GM10248 (cell line): ENCODE measurements at regions not wholly inside any gene's neighbourhood (a gene's known extent, or its start where the extent isn't known, plus 50 kb on each side); places are given as distances from the start of the nearest gene placed in this dataset.

Experiments
- CTCF ChIA-PET: fragments of 300-600 bp; sonication (Branson Sonifier 250); formaldehyde crosslinking; extraction: SDS; loops from one replicate; lab custom pipeline; 2021; ENCODE audit warnings: antibody characterized with exemption; lab: Yijun Ruan, JAX
- POLR2A ChIA-PET: fragments of 350-650 bp; sonication (Branson Sonifier 250); formaldehyde crosslinking; extraction: SDS; loops from one replicate; lab custom pipeline; 2020; ENCODE audit warnings: antibody characterized with exemption; lab: Yijun Ruan, JAX
- DNase-seq: peaks from one replicate; pipeline ENCODE4 v3.0.0; 2012; ENCODE audit errors: extremely low spot score
- TF ChIP-seq, protein P1 (sequence below): IDR thresholded peaks from 2 replicates; pipeline ENCODE4 v1.5.1; 2012; ENCODE audit warnings: mild to moderate bottlenecking, low read depth; ENCODE audit errors: extremely low read depth, missing control alignments, control extremely low read depth

DNA sequence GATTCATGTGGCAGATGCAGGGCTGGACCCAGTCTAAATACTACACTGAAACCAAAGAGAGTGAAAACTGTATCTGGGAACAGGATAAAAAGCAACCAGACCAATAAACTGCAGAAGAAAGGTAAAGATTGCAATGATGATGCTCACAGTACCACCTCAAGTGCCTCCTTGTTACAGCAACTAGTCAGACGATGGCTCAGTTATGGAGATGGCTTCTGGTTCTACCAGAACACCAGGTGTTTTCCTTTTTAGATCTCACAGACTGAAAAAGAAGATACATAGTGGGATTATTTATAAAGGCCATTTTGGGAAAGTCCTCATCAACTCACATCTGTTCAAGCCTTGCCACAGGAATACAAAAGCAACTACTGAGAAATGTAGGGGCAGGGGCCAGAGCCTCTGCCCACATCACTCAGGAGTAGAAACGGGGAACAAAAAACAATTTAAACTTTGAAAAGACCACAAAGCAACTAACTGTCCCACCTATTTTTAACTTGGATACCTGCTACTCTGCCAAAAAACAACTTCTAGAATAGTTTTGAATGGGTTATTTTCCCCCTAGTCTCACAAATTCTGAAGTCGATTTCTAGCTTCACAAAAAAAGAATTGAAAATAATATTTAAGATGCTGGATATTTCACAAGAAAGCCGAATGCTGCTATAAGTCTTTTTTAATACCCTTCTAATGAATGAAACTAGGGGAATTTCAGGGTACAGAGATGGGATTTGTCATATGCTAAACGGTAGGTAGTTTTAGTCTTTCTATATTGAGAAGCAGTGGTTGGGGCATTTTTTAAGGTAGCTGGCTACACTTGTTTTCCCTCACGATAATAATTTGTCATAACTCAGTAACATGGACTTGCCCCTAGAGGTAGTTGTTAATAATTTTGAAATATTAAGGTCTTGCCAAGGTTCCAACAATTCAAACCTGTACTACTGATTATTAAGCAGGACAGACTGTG lies 197.2 kb upstream of the TMPO start:
- ChIA-PET POLR2A (no interaction called here), CTCF (no interaction called here)
- DNase-seq = no peak
- TF ChIP-seq, protein P1, sequence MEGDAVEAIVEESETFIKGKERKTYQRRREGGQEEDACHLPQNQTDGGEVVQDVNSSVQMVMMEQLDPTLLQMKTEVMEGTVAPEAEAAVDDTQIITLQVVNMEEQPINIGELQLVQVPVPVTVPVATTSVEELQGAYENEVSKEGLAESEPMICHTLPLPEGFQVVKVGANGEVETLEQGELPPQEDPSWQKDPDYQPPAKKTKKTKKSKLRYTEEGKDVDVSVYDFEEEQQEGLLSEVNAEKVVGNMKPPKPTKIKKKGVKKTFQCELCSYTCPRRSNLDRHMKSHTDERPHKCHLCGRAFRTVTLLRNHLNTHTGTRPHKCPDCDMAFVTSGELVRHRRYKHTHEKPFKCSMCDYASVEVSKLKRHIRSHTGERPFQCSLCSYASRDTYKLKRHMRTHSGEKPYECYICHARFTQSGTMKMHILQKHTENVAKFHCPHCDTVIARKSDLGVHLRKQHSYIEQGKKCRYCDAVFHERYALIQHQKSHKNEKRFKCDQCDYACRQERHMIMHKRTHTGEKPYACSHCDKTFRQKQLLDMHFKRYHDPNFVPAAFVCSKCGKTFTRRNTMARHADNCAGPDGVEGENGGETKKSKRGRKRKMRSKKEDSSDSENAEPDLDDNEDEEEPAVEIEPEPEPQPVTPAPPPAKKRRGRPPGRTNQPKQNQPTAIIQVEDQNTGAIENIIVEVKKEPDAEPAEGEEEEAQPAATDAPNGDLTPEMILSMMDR = no peak

DNA sequence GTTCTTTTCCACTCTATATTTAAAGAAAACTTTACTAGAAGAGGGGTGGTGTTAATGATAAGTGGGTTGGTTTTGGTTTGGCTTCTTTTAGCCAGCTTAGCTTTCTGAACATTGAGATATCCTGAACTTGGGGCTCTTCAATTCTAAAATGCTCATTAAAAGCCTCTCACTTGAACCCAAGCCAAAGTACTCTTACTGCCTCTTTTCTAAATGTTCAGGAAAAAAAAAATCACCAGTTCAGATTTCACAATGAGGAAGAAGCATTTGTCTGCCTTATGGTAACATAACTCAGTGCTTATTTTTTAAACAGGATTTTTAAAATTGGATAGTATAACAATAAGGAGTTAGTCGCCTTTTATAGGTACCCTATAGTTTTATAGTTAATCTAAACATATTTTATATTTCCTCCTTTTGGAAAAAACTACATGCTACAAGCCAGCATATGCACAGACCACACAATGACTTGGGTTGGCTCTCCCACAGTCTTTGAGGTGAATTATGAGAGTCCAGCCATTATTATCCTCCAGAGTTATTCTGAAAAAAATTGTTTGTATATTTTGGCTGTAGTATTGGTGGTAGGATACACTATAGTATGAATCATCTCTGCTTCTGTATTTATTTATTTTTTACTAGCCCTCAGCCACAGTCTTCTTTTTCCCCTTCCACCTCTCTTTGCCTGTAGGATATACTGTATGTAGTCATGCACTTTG lies 195.5 kb upstream of the TMPO start:
- ChIA-PET CTCF (no interaction called here), POLR2A (no interaction called here)
- TF ChIP-seq, protein P1 = no peak

DNA sequence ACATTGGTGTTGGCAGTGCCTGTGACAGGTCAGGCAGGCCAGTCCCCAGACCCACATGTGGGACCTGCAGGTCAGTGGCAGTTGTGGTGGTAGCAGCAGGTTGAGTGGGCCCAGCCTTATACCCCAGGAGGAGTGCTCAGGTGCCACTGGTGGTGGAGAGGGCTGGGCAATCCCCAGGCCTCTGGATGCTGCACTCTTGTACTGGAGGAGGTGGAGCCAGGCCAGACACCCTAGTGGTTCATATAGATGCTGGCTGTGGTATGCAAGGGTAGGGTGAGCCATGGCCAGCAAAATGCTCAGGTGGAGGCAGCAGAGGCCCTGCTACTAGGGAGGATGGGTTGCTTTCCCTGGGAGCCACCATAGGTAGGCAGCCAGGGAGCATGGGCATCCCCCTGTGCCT lies 190.4 kb upstream of the TMPO start:
- POLR2A ChIA-PET = no interaction called here
- no peak for DNase-seq
- CTCF ChIA-PET = no interaction called here
- TF ChIP-seq, protein P1 = no peak

More for the DNA sequence above, 195.5 kb upstream of the TMPO start:
- DNase-seq = no peak

DNA sequence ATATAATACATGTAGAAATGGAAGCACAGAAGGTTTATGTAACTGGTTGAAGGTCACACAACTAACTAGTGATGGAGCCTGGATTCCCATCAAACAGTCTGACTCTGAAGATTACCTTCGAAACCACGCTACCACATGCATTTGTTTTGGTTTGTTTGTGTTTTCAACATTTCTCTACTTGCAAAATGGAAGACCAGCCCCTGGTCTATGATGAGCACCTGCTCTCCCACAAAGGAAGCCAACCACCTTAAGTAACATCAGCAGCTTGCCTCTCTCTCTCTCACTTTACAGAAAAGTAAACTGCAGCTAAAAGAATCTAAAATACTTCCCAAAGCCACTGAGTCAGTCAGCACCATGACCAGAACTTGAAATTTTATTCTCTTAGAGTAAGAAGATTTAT lies 186.9 kb upstream of the TMPO start:
- no peak for DNase-seq
- CTCF ChIA-PET = no interaction called here
- TF ChIP-seq, protein P1 = no peak
- POLR2A ChIA-PET = no interaction called here

DNA sequence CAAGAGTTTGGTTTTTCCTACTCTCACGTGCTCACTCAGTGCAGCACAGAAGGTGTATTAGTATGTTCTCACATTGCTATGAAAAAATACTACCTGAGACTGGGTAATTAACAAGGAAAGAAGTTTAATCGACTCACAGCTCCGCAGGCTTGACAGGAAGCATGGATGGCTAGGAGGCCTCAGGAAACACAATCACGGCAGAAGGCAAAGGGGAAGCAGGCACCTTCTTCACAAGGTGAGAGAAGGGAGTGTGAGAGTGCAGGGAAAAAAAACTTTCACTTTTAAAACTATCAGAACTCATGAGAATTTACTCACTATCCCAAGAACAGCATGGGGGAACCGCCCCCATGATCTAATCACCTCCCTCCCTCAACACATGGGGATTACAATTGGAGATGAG lies 185.8 kb upstream of the TMPO start:
- ChIA-PET CTCF (interaction anchor here (1.2 kb wide), 1 partner anchor 84 kb away, joined by 3 read pairs; no protein-coding TSS in a partner anchor), POLR2A (no interaction called here)
- TF ChIP-seq, protein P1 = no peak
- DNase-seq = no peak

DNA sequence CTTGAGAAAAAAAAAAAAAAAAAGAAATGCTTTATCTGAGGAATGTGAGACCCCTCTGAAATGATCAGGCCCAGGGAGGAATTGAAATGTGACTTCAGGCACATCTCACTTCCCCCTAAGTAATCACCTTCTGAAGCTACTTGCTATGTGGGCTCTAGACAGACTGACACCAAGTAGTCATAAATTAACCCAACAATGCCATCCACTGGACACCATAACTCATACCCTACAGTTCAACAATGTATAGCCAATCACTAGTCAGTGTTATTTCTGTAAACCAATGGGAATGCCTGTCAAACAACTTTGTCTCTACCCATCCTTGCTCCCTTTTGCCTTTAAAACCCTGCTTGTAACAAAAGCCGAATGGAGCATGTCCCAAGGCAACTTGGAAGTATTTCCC lies 182.7 kb upstream of the TMPO start:
- DNase-seq = no peak
- ChIA-PET CTCF (no interaction called here), POLR2A (no interaction called here)
- TF ChIP-seq, protein P1 = no peak
